ENCODE measurements at regions not wholly inside any gene's neighbourhood (a gene's known extent, or its start where the extent isn't known, plus 50 kb on each side); places are given as distances from the start of the nearest gene placed in this dataset.

DNA sequence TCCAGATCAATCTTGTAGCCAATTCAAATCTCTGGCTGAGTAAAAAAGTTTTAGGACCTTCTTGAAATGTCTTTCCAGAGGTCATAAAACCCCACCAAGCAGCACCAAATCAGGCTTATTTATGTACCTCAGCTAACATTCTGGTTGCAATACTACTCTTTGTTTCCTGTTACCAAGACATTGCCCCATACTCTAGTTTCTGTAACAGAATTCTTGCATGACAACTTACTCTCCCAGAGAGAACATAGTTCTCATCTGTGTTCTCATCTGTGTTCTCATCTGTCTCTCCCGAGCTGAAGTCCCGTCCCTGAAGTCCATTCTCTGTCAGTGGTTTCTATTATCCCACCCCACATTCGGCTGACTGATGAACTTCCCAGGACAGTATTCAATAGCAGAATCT is 1285.1 kb downstream of the XPNPEP1 start:
- POLR2A ChIA-PET: no interaction called here

DNA sequence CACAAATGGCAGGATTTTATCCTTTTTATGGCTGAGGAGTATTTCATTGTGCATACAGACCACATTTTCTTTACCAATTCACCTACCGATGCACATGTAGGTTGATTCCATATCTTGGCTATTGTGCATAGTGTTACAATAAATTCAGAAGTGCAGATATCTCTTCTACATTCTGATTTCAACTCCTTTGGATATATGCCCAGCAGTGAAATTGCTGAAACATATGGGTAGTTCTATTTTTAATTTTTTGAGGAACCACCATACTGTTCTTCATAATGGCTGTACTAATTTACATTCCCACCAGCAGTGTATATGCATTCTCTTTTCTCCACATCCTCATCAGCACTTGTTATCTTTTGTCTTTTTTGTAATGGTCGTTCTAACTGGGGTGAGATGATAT is 1290.3 kb downstream of the XPNPEP1 start:
- no peak for DNase-seq (ENCODE audit: unreplicated experiment)
- no peaks in the 10 kb centered on the region for H3K9me3 Mint-ChIP-seq (ENCODE audit: unreplicated experiment)
- intact Hi-C loops (cut with micrococcal nuclease): no loop called here
- H3K4me3 Mint-ChIP-seq (ENCODE audit: unreplicated experiment): no peak overlapping the region
- H3K27ac Mint-ChIP-seq (ENCODE audit: low read depth, unreplicated experiment): no peak overlapping the region
- no TSS peak for BruUV-seq (replicated peaks)
- ChIA-PET CTCF (no interaction called here), POLR2A (interaction anchor here (0.7 kb wide), 1 partner anchor 100 kb away, joined by 3 read pairs; no protein-coding TSS in a partner anchor)
- TF ChIP-seq, protein P1, sequence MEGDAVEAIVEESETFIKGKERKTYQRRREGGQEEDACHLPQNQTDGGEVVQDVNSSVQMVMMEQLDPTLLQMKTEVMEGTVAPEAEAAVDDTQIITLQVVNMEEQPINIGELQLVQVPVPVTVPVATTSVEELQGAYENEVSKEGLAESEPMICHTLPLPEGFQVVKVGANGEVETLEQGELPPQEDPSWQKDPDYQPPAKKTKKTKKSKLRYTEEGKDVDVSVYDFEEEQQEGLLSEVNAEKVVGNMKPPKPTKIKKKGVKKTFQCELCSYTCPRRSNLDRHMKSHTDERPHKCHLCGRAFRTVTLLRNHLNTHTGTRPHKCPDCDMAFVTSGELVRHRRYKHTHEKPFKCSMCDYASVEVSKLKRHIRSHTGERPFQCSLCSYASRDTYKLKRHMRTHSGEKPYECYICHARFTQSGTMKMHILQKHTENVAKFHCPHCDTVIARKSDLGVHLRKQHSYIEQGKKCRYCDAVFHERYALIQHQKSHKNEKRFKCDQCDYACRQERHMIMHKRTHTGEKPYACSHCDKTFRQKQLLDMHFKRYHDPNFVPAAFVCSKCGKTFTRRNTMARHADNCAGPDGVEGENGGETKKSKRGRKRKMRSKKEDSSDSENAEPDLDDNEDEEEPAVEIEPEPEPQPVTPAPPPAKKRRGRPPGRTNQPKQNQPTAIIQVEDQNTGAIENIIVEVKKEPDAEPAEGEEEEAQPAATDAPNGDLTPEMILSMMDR (IDR thresholded peaks at IDR 0.05; ENCODE audit: unreplicated experiment): no peak
- H3K4me1 Mint-ChIP-seq (ENCODE audit: insufficient read depth, unreplicated experiment): no peaks in the 10 kb centered on the region
- H3K36me3 Mint-ChIP-seq (ENCODE audit: insufficient read depth, unreplicated experiment): no peaks in the 10 kb centered on the region
- H3K27me3 Mint-ChIP-seq (ENCODE audit: insufficient read depth, unreplicated experiment): no peaks in the 10 kb centered on the region

More for the DNA sequence above, 1285.1 kb downstream of the XPNPEP1 start:
- intact Hi-C loops (cut with micrococcal nuclease): no loop called here
- H3K9me3 Mint-ChIP-seq (ENCODE audit: unreplicated experiment): no peaks in the 10 kb centered on the region
- no peak overlapping the region for H3K27ac Mint-ChIP-seq (ENCODE audit: low read depth, unreplicated experiment)
- DNase-seq (ENCODE audit: unreplicated experiment): no peak
- no peaks in the 10 kb centered on the region for H3K36me3 Mint-ChIP-seq (ENCODE audit: insufficient read depth, unreplicated experiment)
- TF ChIP-seq, protein P1 (IDR thresholded peaks at IDR 0.05; ENCODE audit: unreplicated experiment): no peak
- H3K4me1 Mint-ChIP-seq (ENCODE audit: insufficient read depth, unreplicated experiment): no peaks in the 10 kb centered on the region
- no peak overlapping the region for H3K4me3 Mint-ChIP-seq (ENCODE audit: unreplicated experiment)
- H3K27me3 Mint-ChIP-seq (ENCODE audit: insufficient read depth, unreplicated experiment): no peaks in the 10 kb centered on the region
- CTCF ChIA-PET: no interaction called here
- BruUV-seq (replicated peaks): no TSS peak

GRCh38 chr10:108632144-108632543 is 1291.2 kb downstream of the XPNPEP1 start:
- BruUV-seq (replicated peaks): no TSS peak
- TF ChIP-seq, protein P1 (IDR thresholded peaks at IDR 0.05; ENCODE audit: unreplicated experiment): no peak
- Mint-ChIP-seq H3K27ac (ENCODE audit: low read depth, unreplicated experiment) (no peak overlapping the region), H3K4me3 (ENCODE audit: unreplicated experiment) (no peak overlapping the region), H3K36me3 (ENCODE audit: insufficient read depth, unreplicated experiment) (no peaks in the 10 kb centered on the region), H3K27me3 (ENCODE audit: insufficient read depth, unreplicated experiment) (no peaks in the 10 kb centered on the region), H3K4me1 (ENCODE audit: insufficient read depth, unreplicated experiment) (no peaks in the 10 kb centered on the region), H3K9me3 (ENCODE audit: unreplicated experiment) (no peaks in the 10 kb centered on the region)
- no peak for DNase-seq (ENCODE audit: unreplicated experiment)
- ChIA-PET CTCF (no interaction called here), POLR2A (interaction anchor here (0.7 kb wide), 1 partner anchor 101 kb away, joined by 3 read pairs; no protein-coding TSS in a partner anchor)
- intact Hi-C loops (cut with micrococcal nuclease): no loop called here

DNA sequence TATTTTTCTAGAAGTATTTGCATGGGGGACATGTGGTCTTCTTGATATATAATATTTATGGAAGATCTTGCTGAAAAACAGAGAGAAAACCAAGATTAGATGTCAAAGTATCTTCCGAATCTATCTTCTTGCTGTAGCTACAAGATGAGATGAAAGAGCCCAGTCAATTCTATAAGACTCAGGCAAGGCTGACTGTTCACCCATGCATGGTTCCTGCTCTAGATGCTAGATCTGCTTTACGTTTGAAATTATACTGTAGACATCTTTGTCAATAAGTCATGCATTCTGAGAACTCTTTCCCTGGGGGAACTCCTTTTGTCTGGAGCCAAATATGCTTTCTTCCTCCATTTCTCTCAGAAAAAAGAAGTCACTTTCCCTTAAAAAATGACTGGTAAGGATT is 1292.0 kb downstream of the XPNPEP1 start:
- H3K27me3 Mint-ChIP-seq (ENCODE audit: insufficient read depth, unreplicated experiment): no peaks in the 10 kb centered on the region

More for the DNA sequence above, 1292.0 kb downstream of the XPNPEP1 start:
- no peak for DNase-seq (ENCODE audit: unreplicated experiment)
- Mint-ChIP-seq H3K4me1 (ENCODE audit: insufficient read depth, unreplicated experiment) (no peaks in the 10 kb centered on the region), H3K9me3 (ENCODE audit: unreplicated experiment) (no peaks in the 10 kb centered on the region), H3K27ac (ENCODE audit: low read depth, unreplicated experiment) (no peak overlapping the region), H3K36me3 (ENCODE audit: insufficient read depth, unreplicated experiment) (no peaks in the 10 kb centered on the region), H3K4me3 (ENCODE audit: unreplicated experiment) (no peak overlapping the region)
- TF ChIP-seq, protein P1 (IDR thresholded peaks at IDR 0.05; ENCODE audit: unreplicated experiment): no peak
- CTCF ChIA-PET: interaction anchor here (0.6 kb wide), 1 partner anchor 1143 kb away, joined by 3 read pairs; no protein-coding TSS in a partner anchor
- POLR2A ChIA-PET: no interaction called here
- BruUV-seq (replicated peaks): no TSS peak
- intact Hi-C loops (cut with micrococcal nuclease): no loop called here

All from MCF 10A (cell line).